Dendritic cell treated with granulocyte-macrophage colony-stimulating factor and Interleukin-4, amounts not matched to agents 40 ng/mL and 50 ng/mL, for 4 days (primary cell): ENCODE measurements at regions not wholly inside any gene's neighbourhood (a gene's known extent, or its start where the extent isn't known, plus 50 kb on each side); places are given as distances from the start of the nearest gene placed in this dataset.
"Not testable (repeated sequence)": the region's sequence is repeated elsewhere in the genome, so short reads cannot be mapped to it uniquely, and the experiment has no call there.

Source experiments
- H3K27ac Mint-ChIP-seq: one replicate; pipeline ENCODE4 v1.8.0; 2022; ENCODE audit warnings: mild to moderate bottlenecking, mixed read lengths
- H3K27me3 Mint-ChIP-seq: one replicate; pipeline ENCODE4 v1.8.0; 2022; ENCODE audit warnings: mild to moderate bottlenecking, mixed read lengths
- H3K36me3 Mint-ChIP-seq: one replicate; pipeline ENCODE4 v1.8.0; 2022; ENCODE audit warnings: low read depth, mixed read lengths
- H3K4me1 Mint-ChIP-seq: one replicate; pipeline ENCODE4 v1.8.0; 2022; ENCODE audit warnings: low read depth, mixed read lengths
- H3K4me3 Mint-ChIP-seq: one replicate; pipeline ENCODE4 v1.8.0; 2022; ENCODE audit warnings: mild to moderate bottlenecking, moderate library complexity, mixed read lengths
- H3K9me3 Mint-ChIP-seq: one replicate; pipeline ENCODE4 v1.8.0; 2022; ENCODE audit warnings: mixed read lengths
- intact Hi-C: fragments of 100-400 bp; cut with micrococcal nuclease; formaldehyde crosslinking; loops from one replicate; pipeline ENCODE4 v1.15.0; 2022

GRCh38 chr5:130400091-130400490, 495.8 kb downstream of the CHSY3 start:
- intact Hi-C loops = no loop called here
- no peak overlapping the region for H3K4me3 Mint-ChIP-seq
- no peaks in the 10 kb centered on the region for H3K27me3 Mint-ChIP-seq
- H3K36me3 Mint-ChIP-seq = no peaks in the 10 kb centered on the region
- H3K4me1 Mint-ChIP-seq = no peaks in the 10 kb centered on the region
- no peak overlapping the region for H3K27ac Mint-ChIP-seq
- H3K9me3 Mint-ChIP-seq = peaks cover 13% of the 10 kb centered on the region

- Mint-ChIP-seq H3K27ac (no peak overlapping the region), H3K36me3 (no peaks in the 10 kb centered on the region), H3K9me3 (peaks cover 13% of the 10 kb centered on the region), H3K27me3 (no peaks in the 10 kb centered on the region), H3K4me3 (no peak overlapping the region), H3K4me1 (no peaks in the 10 kb centered on the region)
- intact Hi-C loops = no loop called here
Observed at GRCh38 chr5:130398825-130399224, 494.6 kb downstream of the CHSY3 start.

- H3K36me3 Mint-ChIP-seq, H3K4me3 Mint-ChIP-seq, intact Hi-C loops, H3K27me3 Mint-ChIP-seq, H3K27ac Mint-ChIP-seq, H3K4me1 Mint-ChIP-seq: not testable (repeated sequence)
- H3K9me3 Mint-ChIP-seq = peaks cover 13% of the 10 kb centered on the region
Observed at GRCh38 chr5:130397727-130398126, 493.5 kb downstream of the CHSY3 start.

GRCh38 chr5:130397132-130397531, 492.9 kb downstream of the CHSY3 start:
- no peak overlapping the region for H3K4me3 Mint-ChIP-seq
- intact Hi-C loops = no loop called here
- H3K4me1 Mint-ChIP-seq = no peaks in the 10 kb centered on the region
- no peak overlapping the region for H3K27ac Mint-ChIP-seq
- no peaks in the 10 kb centered on the region for H3K36me3 Mint-ChIP-seq
- peaks cover 14% of the 10 kb centered on the region for H3K9me3 Mint-ChIP-seq
- H3K27me3 Mint-ChIP-seq = no peaks in the 10 kb centered on the region

DNA sequence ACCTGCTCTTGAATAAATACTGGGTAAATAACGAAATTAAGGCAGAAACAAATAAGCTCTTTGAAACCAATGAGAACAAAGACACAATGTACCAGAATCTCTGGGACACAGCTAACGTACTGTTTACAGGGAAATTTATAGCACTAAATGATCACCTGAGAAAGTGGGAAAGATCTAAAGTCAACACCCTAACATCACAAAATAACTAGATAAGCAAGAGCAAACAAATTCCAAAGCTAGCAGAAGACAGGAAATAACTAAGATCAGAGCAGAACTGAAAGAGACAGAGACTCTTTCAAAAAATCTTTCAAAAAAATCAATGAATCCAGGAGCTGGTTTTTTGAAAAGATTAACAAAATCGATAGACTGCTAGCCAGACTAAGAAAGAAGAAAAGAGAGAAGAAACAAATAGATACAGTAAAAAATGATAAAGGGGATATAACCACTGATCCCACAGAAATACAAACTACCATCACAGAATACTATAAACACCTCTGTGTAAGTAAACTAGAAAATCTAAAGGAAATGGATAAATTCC, 487.5 kb downstream of the CHSY3 start:
- H3K36me3 Mint-ChIP-seq, intact Hi-C loops, H3K27ac Mint-ChIP-seq, H3K4me1 Mint-ChIP-seq, H3K27me3 Mint-ChIP-seq, H3K4me3 Mint-ChIP-seq, H3K9me3 Mint-ChIP-seq: not testable (repeated sequence)

DNA sequence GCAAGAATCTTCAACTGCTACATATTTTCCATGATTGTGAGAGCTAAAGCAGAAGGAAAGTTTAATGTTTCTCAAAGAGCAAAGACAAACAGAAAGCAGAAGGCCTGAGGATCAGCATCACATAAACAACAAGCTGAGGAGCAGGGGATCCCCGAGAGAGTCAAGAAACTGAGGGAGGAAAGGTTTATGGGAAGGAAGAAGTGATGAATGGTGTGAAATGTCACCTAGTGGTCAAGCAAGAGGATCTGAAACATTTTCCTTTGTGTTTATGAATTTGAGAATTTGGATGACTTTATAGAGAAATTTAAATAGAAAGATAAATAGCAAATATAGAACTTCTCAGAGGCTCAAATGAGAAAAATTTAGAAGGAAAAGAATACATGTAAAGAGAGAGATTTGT, 481.9 kb downstream of the CHSY3 start:
- intact Hi-C loops = no loop called here
- H3K36me3 Mint-ChIP-seq = no peaks in the 10 kb centered on the region
- H3K27me3 Mint-ChIP-seq = no peaks in the 10 kb centered on the region
- no peak overlapping the region for H3K27ac Mint-ChIP-seq
- no peaks in the 10 kb centered on the region for H3K4me1 Mint-ChIP-seq
- H3K9me3 Mint-ChIP-seq = peaks cover 9% of the 10 kb centered on the region
- no peak overlapping the region for H3K4me3 Mint-ChIP-seq

- Mint-ChIP-seq H3K4me3 (no peak overlapping the region), H3K4me1 (no peaks in the 10 kb centered on the region), H3K27me3 (no peaks in the 10 kb centered on the region), H3K27ac (no peak overlapping the region), H3K36me3 (no peaks in the 10 kb centered on the region), H3K9me3 (peaks cover 9% of the 10 kb centered on the region)
- intact Hi-C loops = no loop called here
Observed at GRCh38 chr5:130385656-130386055, 481.4 kb downstream of the CHSY3 start.

GRCh38 chr5:130365956-130366355, 461.7 kb downstream of the CHSY3 start:
- peaks cover 8% of the 10 kb centered on the region for H3K9me3 Mint-ChIP-seq
- no peaks in the 10 kb centered on the region for H3K4me1 Mint-ChIP-seq
- H3K4me3 Mint-ChIP-seq = no peak overlapping the region
- H3K27me3 Mint-ChIP-seq = no peaks in the 10 kb centered on the region
- no peak overlapping the region for H3K27ac Mint-ChIP-seq
- no peaks in the 10 kb centered on the region for H3K36me3 Mint-ChIP-seq
- intact Hi-C loops = no loop called here

DNA sequence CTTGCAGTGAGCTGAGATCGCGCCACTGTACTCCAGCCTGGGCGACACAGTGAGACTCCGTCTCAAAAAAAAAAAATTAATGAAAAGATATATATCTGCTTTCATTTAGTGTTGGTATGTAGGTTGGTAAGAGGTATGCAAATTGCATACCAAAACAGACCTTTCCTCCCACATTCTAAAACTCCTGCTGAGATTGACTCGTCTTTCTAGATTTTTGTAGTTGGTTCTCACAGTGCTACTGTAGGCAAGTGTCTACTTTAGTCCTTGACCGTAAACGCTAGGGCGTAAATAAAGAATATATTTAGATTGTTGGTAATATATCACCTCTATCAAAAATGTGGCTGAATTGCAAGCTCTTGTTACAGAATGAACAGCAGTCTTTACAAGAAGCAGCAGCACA, 445.9 kb downstream of the CHSY3 start:
- Mint-ChIP-seq H3K36me3 (no peaks in the 10 kb centered on the region), H3K27me3 (no peaks in the 10 kb centered on the region), H3K4me3 (no peak overlapping the region), H3K27ac (no peak overlapping the region), H3K4me1 (no peaks in the 10 kb centered on the region), H3K9me3 (peaks cover 9% of the 10 kb centered on the region)
- intact Hi-C loops = no loop called here

DNA sequence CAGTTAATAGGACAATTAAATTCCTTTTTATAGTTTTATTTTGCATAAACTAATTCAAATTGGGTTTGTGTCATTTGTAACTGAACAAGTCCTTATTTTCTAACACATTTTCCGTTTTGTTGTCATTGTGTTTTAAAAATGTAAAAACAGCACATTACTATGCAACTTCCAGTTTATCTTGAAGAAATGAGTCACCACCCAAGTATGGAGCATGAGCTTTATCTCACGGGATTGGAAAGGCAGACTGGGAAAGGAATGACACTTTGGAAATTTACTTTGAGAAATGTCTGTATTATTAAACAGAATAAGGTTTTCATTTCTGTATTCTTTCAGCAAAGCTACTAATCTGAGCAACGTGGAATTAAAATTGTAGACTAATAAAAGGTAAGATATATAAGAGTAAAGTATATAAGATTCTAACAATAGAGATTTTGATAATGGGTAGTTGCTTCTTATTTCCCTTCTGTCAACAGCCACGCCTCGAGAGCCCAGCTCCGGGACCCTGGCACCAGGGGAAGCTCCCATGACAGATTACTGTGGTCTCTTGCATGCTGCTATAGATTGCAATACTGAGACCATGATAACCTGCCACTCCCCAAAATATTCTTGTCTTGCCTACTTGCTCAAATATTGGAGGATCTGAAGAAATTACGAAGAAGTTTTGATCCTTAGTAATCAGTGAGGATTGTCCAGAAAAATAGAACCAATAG, 433.1 kb downstream of the CHSY3 start:
- Mint-ChIP-seq H3K9me3 (peaks cover 20% of the 10 kb centered on the region), H3K27ac (no peak overlapping the region), H3K4me3 (no peak overlapping the region), H3K36me3 (no peaks in the 10 kb centered on the region), H3K27me3 (no peaks in the 10 kb centered on the region), H3K4me1 (no peaks in the 10 kb centered on the region)
- intact Hi-C loops = no loop called here

- H3K27ac Mint-ChIP-seq = no peak overlapping the region
- peaks cover 33% of the 10 kb centered on the region for H3K9me3 Mint-ChIP-seq
- H3K4me1 Mint-ChIP-seq = no peaks in the 10 kb centered on the region
- no peaks in the 10 kb centered on the region for H3K27me3 Mint-ChIP-seq
- intact Hi-C loops = no loop called here
- no peak overlapping the region for H3K4me3 Mint-ChIP-seq
- no peaks in the 10 kb centered on the region for H3K36me3 Mint-ChIP-seq
Observed at GRCh38 chr5:130335117-130335516, 430.9 kb downstream of the CHSY3 start.

GRCh38 chr5:130333089-130333488, 428.8 kb downstream of the CHSY3 start:
- Mint-ChIP-seq H3K4me3 (no peak overlapping the region), H3K27ac (no peak overlapping the region), H3K27me3 (no peaks in the 10 kb centered on the region), H3K4me1 (no peaks in the 10 kb centered on the region), H3K9me3 (peaks cover 46% of the 10 kb centered on the region), H3K36me3 (no peaks in the 10 kb centered on the region)
- intact Hi-C loops = no loop called here

GRCh38 chr5:130331332-130331731, 427.1 kb downstream of the CHSY3 start:
- H3K27me3 Mint-ChIP-seq = no peaks in the 10 kb centered on the region
- H3K9me3 Mint-ChIP-seq = peaks cover 57% of the 10 kb centered on the region
- no peaks in the 10 kb centered on the region for H3K36me3 Mint-ChIP-seq
- no peak overlapping the region for H3K4me3 Mint-ChIP-seq
- no peak overlapping the region for H3K27ac Mint-ChIP-seq
- intact Hi-C loops = no loop called here
- no peaks in the 10 kb centered on the region for H3K4me1 Mint-ChIP-seq

DNA sequence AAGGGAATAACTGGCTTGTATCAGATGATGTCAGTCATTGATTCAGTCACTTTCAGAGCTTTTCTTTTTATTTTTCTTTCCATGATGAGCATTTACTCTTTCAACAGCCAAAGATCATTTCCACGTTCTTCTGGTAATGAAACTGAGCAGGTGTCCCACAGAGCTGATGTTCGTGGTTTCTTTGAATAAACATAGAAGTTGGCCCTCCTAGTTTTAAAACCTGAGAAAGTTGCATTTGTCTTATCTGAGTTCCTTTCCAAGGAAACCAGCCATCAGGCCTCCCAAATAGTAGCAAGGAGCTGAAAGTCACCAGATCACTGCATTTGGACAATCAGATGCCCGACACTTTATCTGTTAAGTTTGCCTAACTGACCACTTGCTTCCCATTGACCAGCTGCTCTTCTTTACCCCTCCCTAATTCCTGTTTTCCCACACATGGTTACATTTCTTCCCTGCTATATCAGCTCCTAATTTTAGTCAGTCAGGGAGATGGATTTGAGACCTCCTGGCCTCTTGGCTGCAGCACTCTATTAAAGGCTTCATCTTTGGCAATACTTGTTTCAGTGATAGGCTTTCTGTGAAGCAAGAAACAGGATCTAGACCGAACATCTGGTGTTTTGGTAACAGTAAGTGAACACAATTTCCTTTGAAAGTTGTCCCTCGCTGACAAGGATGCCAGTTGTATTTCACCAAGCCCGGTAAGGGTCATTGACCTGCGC, 420.8 kb downstream of the CHSY3 start:
- H3K4me1 Mint-ChIP-seq = no peaks in the 10 kb centered on the region
- H3K36me3 Mint-ChIP-seq = no peaks in the 10 kb centered on the region
- no peak overlapping the region for H3K4me3 Mint-ChIP-seq
- intact Hi-C loops = no loop called here
- H3K27me3 Mint-ChIP-seq = no peaks in the 10 kb centered on the region
- no peak overlapping the region for H3K27ac Mint-ChIP-seq
- peaks cover 57% of the 10 kb centered on the region for H3K9me3 Mint-ChIP-seq
